OCI-LY3 (cell line): ENCODE measurements at regions not wholly inside any gene's neighbourhood (a gene's known extent, or its start where the extent isn't known, plus 50 kb on each side); places are given as distances from the start of the nearest gene placed in this dataset.

Experiments used
- H2AFZ ChIP-seq: fragments of 200-600, 300-600 bp; shearing (Covaris generic); 2 replicates; pipeline ENCODE4 v1.6.0; 2014; ENCODE audit warnings: antibody characterized with exemption, low read depth, low read length
- H3K27ac ChIP-seq: fragments of 200-600, 300-600 bp; sonication (generic); 2 replicates; pipeline ENCODE4 v1.5.1; 2014; ENCODE audit warnings: mild to moderate bottlenecking, low read length, moderate library complexity, mixed read lengths
- H3K27me3 ChIP-seq: fragments of 200-600, 300-600 bp; sonication (generic); 2 replicates; pipeline ENCODE4 v1.6.1; 2014; ENCODE audit warnings: low read depth, low read length, mixed read lengths
- H3K36me3 ChIP-seq: fragments of 200-600, 300-600 bp; sonication (generic); replicated peaks from 2 replicates; pipeline ENCODE3; 2014; ENCODE audit warnings: low read depth, low read length, mixed read lengths
- H3K4me1 ChIP-seq: fragments of 300-600, 200-600 bp; sonication (generic); 2 replicates; pipeline ENCODE4 v1.6.1; 2014; ENCODE audit warnings: low read length, mixed read lengths
- H3K4me2 ChIP-seq: fragments of 200-600, 300-600 bp; sonication (generic); 2 replicates; pipeline ENCODE4 v1.6.1; 2014; ENCODE audit warnings: low read length, mixed read lengths
- H3K4me3 ChIP-seq: fragments of 300-600, 200-600 bp; sonication (generic); 2 replicates; pipeline ENCODE4 v1.5.1; 2014; ENCODE audit warnings: antibody characterized with exemption, mild to moderate bottlenecking, low read length, moderate library complexity
- H3K79me2 ChIP-seq: fragments of 300-600, 200-600 bp; shearing (Covaris generic); 2 replicates; pipeline ENCODE4 v1.6.1; 2014; ENCODE audit warnings: mild to moderate bottlenecking, low read length, mixed read lengths
- H3K9ac ChIP-seq: fragments of 300-600, 200-600 bp; shearing (Covaris generic); 2 replicates; pipeline ENCODE4 v1.6.0; 2014; ENCODE audit warnings: mild to moderate bottlenecking, low read length, moderate library complexity
- H3K9me3 ChIP-seq: fragments of 200-600, 300-600 bp; shearing (Covaris generic); 2 replicates; pipeline ENCODE4 v1.6.1; 2014; ENCODE audit warnings: low read length, mixed read lengths; ENCODE audit not compliant: insufficient read depth
- H4K20me1 ChIP-seq: fragments of 200-600, 300-600 bp; sonication (generic); 2 replicates; pipeline ENCODE4 v1.6.1; 2016; ENCODE audit warnings: low read length, mixed read lengths; ENCODE audit not compliant: insufficient read depth
- CTCF ChIP-seq: fragments of 200-600, 300-600 bp; sonication (generic); IDR thresholded peaks from 2 replicates; pipeline ENCODE4 v1.5.1; 2014; ENCODE audit warnings: antibody characterized with exemption, low read length, low read depth
- EZH2phosphoT487 ChIP-seq: fragments of 200-600 bp; shearing (Covaris generic); IDR thresholded peaks from 2 replicates; pipeline ENCODE4 v1.6.1; 2018; ENCODE audit warnings: antibody characterized with exemption, mixed run types, low read depth

GRCh38 chr20:6953611-6954010, 186.1 kb downstream of the BMP2 start:
- no peak overlapping the region for H2AFZ ChIP-seq
- H3K36me3 ChIP-seq: no peaks in the 10 kb centered on the region
- no peaks in the 10 kb centered on the region for H3K27me3 ChIP-seq
- H3K27ac ChIP-seq: no peak overlapping the region
- H3K4me3 ChIP-seq: no peak overlapping the region
- no peaks in the 10 kb centered on the region for H3K4me1 ChIP-seq
- TF ChIP-seq EZH2phosphoT487 (no peak), CTCF (no peak)
- H4K20me1 ChIP-seq: no peaks in the 10 kb centered on the region
- H3K9ac ChIP-seq: no peak overlapping the region
- H3K79me2 ChIP-seq: no peaks in the 10 kb centered on the region
- H3K9me3 ChIP-seq: no peaks in the 10 kb centered on the region
- H3K4me2 ChIP-seq: no peak overlapping the region

GRCh38 chr20:6954219-6954618, 186.7 kb downstream of the BMP2 start:
- Histone ChIP-seq H3K79me2 (no peaks in the 10 kb centered on the region), H3K4me2 (no peak overlapping the region), H3K36me3 (no peaks in the 10 kb centered on the region), H3K27me3 (no peaks in the 10 kb centered on the region), H3K9ac (no peak overlapping the region), H3K4me3 (no peak overlapping the region), H4K20me1 (no peaks in the 10 kb centered on the region), H3K4me1 (no peaks in the 10 kb centered on the region), H2AFZ (no peak overlapping the region), H3K27ac (no peak overlapping the region), H3K9me3 (no peaks in the 10 kb centered on the region)
- no peak for TF ChIP-seq CTCF
- no peak for TF ChIP-seq EZH2phosphoT487

GRCh38 chr20:6956056-6956455, 188.6 kb downstream of the BMP2 start:
- no peaks in the 10 kb centered on the region for H3K79me2 ChIP-seq
- no peaks in the 10 kb centered on the region for H3K36me3 ChIP-seq
- no peaks in the 10 kb centered on the region for H3K9me3 ChIP-seq
- H3K27me3 ChIP-seq: no peaks in the 10 kb centered on the region
- no peak overlapping the region for H3K9ac ChIP-seq
- H2AFZ ChIP-seq: no peak overlapping the region
- no peaks in the 10 kb centered on the region for H3K4me1 ChIP-seq
- TF ChIP-seq EZH2phosphoT487 (no peak), CTCF (no peak)
- no peaks in the 10 kb centered on the region; the same call in 1 of the 2 replicates for H4K20me1 ChIP-seq
- H3K4me2 ChIP-seq: no peak overlapping the region
- no peak overlapping the region for H3K27ac ChIP-seq
- no peak overlapping the region for H3K4me3 ChIP-seq

GRCh38 chr20:6956574-6956973, 189.1 kb downstream of the BMP2 start:
- Histone ChIP-seq H4K20me1 (no peaks in the 10 kb centered on the region; the same call in 1 of the 2 replicates), H3K4me1 (no peaks in the 10 kb centered on the region), H2AFZ (no peak overlapping the region), H3K79me2 (no peaks in the 10 kb centered on the region), H3K27ac (no peak overlapping the region), H3K36me3 (no peaks in the 10 kb centered on the region), H3K9ac (no peak overlapping the region), H3K27me3 (no peaks in the 10 kb centered on the region), H3K4me2 (no peak overlapping the region), H3K9me3 (no peaks in the 10 kb centered on the region), H3K4me3 (no peak overlapping the region)
- TF ChIP-seq CTCF (no peak), EZH2phosphoT487 (no peak)
